Right lobe of liver (tissue), 4 donors: ENCODE measurements at regions not wholly inside any gene's neighbourhood (a gene's known extent, or its start where the extent isn't known, plus 50 kb on each side); places are given as distances from the start of the nearest gene placed in this dataset.

Source experiments
- CTCF ChIP-seq, 4 donors: fragments of 200-600 bp in 3 of 4; fragments of 450-650 bp in 1 of 4; IDR thresholded peaks; one replicate each; pipeline versions ENCODE4 v1.5.1 to v1.8.0; 2016 to 2022; ENCODE audit warnings: antibody characterized with exemption in 4 of 4, mild to moderate bottlenecking in 2 of 4
- POLR2A ChIP-seq: fragments of 450-650 bp; IDR thresholded peaks from one replicate; pipeline ENCODE4 v1.6.1; 2017; ENCODE audit warnings: antibody characterized with exemption, mild to moderate bottlenecking
- donor health status: DM: no; HTN: no; CAD: no.
- donor health status: DM: no; HTN: no; CAD: no.
- donor health status: DM: no; HTN: yes; CAD: no.

GRCh38 chr10:76615049-76615448 lies 1022.6 kb downstream of the KCNMA1 start:
- no peak for TF ChIP-seq CTCF (IDR thresholded peaks at IDR 0.05)
- TF ChIP-seq POLR2A, result no peak
